Globus pallidus (tissue), 1 donor: ENCODE measurements at regions not wholly inside any gene's neighbourhood (a gene's known extent, or its start where the extent isn't known, plus 50 kb on each side); places are given as distances from the start of the nearest gene placed in this dataset.
"Not testable (repeated sequence)": the region's sequence is repeated elsewhere in the genome, so short reads cannot be mapped to it uniquely, and the experiment has no call there.

Experiments used
- DNase-seq: peaks from one replicate; pipeline ENCODE4 v3.0.0-alpha.2; 2015; ENCODE audit warnings: low spot score

DNA sequence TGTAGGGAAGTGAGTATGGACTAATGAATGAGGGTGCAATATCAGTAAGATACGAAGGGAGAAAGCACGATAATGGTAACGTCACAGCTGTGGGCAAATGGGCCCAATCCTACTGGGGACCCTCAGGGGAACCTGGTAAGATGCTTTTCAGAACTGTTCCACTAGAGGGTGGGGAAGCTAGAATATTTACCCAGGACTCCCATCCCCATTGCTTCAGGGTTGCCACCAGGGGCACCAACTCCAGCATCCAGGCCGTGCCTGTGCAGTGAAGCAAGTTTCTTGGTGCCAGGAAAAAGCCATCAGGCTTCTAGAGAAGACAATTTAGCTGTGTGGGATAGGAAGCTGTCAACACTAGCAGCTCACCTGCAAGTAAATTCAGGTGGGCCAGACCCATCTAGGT is 409.3 kb downstream of the AGTPBP1 start:
- DNase-seq: peak; percentile 11

DNA sequence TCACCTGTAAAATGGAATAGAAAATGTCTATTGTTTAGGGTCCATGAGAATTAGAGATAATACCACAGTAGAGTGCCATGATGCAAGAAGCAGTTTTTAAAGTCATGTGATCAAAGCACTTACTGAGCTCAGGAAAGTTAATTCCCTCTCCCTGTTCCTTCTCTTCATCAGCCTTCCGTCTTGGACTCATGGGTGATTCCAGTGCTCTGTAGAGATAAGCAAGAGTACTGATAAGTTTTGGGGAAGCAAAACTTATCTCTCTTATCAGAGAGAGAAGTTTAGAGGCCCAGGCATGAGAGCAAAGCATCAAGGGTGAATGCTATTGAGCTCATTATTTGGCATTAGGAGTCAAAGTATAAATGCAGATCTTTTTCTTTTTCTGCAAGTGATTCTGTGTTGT is 410.1 kb downstream of the AGTPBP1 start:
- DNase-seq: no peak

DNA sequence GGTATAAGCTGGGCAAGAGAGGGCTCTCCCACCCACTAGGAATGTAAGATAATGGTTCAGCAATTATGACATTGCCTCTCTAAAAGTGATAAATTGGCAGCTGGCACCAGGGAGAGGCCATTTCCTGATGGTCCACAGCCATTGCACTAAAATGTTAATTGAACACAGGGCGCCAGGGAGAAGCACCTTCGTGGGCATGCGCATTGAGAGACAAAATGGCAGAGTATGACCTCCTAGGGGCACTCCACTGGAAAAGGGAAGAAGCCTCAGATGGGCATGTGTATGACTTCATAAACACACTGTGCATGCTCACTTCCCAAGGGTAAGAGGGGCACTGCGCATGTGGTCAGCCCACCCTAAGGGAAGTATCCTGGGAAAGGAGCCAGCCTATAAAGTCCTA is 419.2 kb downstream of the AGTPBP1 start:
- no peak for DNase-seq

DNA sequence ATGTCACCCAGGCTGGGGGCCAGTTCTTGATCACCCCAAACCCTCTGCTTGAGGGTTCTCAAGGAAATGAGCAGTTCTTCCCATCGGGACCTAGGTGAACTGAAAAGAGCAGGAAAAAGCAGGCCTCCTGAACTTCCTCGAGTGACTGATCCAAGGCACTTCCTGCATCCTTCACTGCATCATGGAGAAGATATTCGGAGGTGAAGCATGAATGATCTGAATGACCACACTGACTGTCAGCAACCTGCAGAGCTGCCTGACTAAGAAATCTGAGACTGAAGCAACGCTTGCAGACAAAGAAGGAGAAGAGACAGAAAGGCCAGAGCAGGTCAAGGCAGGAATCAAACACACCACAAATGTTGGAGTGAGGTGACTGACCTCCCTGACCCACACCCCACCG is 420.2 kb downstream of the AGTPBP1 start:
- no peak for DNase-seq

DNA sequence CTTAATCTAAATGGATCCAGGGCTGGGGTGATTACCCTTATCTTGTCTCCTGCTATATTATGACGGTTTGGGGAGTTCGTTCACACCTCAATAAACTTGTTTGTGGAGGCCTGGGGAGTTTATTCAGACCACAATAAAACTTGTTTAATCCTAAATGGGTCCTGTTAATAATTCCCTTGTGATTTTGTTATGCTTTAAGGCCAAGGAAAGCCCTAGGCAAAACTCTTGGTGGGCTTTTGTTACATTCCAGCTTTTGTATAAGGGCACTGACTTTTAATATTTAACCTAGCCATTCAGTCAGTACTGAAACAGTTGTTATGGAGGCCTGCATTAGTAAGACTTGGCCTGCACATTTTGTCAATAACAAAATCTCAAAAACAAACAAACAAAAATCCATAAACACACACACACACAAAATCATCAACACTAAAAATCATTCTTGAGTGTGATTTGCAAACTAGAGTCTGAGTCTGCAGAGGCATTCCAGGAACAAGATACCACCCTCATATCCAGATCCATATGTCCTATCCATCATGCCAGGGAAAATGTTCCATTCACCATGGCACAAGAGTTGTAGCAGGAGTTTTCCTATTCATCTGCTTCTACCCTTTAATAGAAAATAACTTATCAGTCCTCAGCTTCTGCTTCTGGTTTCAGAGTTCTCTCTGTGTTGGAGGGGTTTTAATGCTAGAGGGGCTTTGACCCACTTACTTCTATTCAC is 421.7 kb downstream of the AGTPBP1 start:
- no peak for DNase-seq

DNA sequence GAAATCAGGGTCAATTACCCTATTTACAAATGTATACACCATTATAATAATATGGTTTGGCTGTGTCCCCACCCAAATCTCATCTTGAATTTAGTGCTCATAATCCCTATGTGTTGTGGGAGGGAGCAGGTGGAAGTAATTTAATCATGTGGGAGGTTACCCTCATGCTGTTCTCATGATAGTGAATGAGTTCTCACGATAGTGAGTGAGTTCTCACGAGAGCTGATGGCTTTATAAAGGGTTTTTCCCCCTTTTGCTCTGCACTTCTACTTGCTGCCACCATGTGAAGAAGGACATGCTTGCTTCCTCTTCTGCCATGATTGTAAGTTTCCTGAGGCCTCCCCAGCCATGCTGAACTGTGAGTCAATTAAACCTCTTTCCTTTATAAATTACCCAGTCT is 426.2 kb downstream of the AGTPBP1 start:
- not testable (repeated sequence) for DNase-seq

DNA sequence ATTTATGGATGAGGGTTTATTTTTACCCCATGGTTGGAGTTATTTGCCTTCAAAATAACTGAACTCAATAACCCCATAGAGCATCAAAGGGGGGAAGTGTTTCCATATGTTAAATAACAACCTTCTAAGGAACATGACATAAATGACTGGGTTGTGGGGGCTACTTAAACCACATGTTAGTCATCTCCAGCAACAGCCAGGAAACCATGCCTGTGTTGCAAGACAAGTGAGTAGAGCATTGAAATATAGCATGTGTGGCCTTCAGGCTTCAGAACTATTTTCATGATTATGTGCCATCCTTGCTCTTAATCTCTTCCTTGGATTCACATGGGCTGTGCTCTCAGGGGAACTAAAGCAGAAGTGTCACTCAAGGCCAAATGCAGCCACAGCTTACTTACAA is 431.2 kb downstream of the AGTPBP1 start:
- no peak for DNase-seq

DNA sequence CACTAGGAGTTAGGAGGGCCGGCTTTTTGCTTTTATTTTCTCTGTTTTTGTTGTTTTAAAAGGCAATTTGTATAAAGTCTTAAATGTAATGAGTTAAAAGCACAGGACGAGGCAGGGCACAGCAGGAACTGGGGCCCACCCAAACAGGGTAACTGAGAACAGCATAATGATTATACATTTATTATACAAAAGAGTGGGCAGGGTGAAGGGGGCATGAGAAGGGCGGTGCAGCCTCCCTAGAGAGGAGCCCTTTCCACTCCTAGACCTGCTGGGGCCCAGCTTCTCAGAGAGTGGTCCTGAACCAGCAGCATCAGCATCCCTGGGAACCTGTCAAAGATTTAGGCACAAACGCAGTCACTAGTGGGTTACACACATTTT is 438.0 kb downstream of the AGTPBP1 start:
- DNase-seq: no peak

DNA sequence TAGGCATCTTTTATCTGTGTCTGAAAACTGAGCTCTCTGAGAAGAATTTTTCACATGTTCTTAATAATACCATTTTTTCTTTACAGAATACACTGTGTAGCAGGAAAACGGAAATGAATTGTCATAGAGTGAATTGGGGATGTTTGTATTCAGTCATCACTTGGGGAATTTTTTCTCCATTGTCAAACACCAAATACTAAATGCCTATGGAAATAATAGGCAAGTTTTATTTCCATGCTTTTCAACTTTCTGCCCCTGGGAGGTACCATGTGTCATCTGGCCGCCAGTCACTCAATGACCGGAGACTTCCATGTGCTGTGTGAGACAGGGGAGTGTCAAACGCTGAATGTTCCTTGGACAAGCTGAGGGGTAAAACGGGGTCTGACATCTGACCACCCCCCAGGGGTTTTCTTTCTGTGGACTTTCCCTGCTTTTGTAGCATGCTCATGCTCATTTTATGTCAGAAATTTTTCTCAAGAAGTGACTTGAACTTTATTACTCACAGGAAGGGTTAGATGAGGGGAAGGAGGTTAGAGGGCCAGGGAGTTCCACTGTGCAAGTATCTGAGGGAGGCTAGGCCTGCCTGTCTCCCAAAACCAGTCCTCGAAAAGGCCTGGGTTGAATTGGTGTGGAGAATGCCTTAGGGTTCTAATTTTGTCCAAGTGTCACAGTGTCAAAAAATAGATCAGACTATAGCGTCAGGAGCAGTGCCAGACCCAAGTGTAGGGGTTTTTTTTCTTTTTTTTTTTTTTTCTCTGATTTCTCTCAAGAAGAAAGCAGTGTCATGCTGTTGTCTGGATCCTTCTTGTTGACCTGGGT is 438.6 kb downstream of the AGTPBP1 start:
- no peak for DNase-seq

DNA sequence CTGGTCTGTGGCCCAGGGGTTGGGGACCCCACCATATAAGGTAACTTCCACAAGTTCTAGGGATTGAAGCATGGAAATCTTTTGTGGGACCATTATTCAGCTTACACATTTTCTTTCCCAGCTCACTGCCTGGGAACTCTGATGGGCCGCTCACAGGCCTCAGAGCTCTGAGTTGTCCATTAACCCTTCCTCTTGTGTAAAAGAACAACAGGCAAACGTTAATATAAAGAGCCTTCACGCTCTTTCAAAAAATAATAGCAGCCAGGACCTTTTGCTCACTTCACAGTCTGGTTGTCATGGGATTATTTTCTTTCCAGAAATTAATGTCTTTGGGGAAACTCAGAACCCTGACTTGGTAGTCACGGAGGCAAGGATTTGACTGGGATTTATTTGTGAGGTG is 443.3 kb downstream of the AGTPBP1 start:
- DNase-seq: no peak

DNA sequence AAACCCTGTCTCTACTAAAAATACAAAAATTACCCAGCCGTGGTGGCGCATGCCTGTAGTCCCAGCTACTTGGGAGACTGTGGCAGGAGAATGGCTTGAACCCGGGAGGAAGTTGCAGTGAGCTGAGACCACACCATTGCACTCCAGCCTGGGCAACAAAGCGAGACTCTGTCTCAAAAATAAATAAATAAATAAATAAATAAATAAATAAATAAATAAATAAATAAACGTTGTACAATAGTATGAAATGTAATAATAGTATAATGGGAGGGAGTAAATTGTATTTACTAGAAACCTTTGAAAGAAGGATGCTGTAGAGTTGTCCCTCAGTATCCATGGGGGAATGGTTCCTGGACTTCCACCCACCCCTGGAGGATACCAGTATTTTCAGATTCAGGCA is 446.5 kb downstream of the AGTPBP1 start:
- not testable (repeated sequence) for DNase-seq

DNA sequence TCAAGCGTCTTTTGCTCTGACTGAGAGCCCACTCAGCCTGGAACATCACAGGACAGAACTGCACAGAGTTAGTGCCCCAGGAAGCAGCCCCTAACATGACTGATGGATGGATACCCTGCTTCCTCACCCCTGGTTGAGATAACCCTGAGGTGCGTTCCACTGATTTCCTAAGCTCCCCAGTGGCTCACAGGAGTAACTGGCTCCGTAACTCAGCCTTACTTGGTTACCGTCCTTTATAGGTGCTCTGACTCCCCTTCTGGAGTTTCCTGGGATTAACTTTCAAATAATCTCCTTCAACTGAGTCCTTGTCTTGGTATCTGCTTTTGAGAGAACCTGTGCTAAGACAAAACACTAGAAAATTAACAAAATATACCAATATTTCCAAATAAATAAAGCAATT is 449.5 kb downstream of the AGTPBP1 start:
- no peak for DNase-seq

DNA sequence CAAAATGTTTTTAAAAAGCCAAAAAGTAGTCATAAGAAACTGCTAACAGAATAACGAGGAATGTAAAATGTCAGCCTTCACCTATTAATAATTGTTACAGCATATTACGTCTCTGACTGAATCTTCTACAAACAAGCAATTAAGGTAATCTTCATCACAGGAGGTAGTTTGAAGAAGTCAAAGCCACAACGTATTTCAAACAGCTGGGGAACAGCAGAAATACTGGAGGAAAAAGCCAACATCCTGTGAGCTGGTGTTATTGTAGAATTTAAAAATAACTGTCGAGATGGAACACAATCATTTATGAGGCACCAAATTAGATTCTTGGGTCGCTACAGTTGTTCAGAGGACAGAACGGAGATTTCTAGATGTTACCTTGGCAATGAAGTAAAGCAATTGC is 450.5 kb downstream of the AGTPBP1 start:
- no peak for DNase-seq

DNA sequence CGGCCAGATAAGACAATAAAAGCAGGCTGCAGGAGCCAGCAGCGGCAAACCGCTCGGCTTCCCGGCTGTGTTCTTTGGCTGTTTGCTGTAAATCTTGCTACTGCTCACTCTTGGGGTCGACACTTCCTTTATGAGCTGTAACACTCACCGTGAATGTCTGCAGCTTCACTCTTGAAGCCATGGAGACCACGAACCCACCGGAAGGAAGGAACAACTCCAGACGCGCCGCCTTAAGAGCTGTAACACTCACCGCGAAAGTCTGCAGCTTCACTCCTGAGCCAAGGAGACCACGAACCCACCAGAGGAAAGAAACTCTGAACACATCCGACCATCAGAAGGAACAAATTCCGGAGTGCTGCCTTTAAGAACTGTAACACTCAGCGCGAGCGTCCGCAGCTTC is 451.7 kb downstream of the AGTPBP1 start:
- DNase-seq: no peak

DNA sequence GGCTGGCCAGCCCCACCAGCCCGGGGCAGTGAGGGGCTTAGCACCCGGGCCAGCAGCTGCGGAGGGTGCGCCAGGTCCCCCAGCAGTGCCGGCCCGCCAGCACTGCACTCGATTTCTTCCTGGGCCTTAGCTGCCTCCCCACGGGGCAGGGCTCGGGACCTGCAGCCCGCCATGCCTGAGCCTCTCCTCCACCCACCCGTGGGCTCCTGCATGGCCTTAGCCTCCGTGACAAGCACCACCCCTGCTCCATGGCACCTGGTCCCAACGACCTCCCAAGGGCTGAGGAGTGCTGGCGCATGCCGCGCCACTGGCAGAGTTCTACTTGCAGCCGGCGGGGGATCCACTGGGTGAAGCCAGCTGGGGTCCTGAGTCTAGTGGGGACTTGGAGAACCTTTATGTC is 452.6 kb downstream of the AGTPBP1 start:
- DNase-seq: no peak

DNA sequence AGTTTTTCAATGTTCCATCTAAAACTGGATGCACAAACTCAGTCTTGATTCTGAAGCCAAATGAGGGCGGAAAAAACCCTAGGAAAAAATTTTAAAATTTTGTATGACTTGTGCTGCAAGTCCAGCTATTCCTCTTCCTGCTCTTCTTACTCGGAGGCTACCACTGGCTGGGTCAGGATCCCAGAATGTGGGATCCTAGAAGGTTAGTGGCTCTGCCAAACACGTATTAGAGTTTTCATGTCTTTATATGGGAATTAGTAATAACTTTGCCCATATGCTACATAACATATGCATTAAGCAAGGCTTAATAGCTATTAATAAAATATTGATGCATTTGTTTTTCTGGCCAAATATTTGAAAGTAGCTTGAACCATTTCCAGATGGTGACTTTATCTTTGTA is 458.3 kb downstream of the AGTPBP1 start:
- DNase-seq: no peak

DNA sequence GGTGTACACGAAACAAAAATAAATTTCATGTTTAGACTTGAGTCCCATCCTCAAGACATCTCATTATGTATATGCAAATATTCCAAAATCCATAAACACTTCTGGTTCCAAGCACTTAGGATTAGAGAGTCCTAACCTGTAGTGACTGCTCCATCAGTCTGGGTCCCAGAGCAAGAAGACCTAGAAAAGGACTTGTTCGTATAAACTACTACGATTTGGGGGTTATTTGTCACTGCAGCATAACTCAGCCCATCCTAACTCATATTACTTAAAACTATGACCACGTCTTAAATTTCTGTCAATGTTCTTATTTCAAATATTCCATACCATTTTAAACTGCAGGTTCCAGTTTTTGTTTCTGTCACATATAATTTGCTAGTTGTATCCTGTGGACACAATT is 463.0 kb downstream of the AGTPBP1 start:
- no peak for DNase-seq

DNA sequence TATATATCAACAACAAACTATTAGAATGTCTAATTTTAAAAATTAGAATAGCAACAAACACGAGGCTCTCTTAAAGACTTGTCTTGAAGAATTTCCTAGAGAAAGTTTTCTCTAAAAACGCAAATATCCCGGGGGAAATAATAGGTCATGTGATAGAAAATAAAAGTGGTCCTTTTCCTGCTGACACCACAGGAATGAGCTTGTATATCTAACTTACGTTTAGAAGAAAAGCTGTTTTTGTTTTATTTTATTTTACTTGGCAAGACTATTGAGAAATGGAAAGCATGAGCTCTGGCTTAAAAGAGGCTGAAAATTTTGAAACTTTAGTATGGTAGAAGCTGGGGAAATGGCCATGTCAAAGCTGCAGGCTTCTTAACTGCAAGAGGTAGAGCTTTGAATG is 465.0 kb downstream of the AGTPBP1 start:
- DNase-seq: no peak

DNA sequence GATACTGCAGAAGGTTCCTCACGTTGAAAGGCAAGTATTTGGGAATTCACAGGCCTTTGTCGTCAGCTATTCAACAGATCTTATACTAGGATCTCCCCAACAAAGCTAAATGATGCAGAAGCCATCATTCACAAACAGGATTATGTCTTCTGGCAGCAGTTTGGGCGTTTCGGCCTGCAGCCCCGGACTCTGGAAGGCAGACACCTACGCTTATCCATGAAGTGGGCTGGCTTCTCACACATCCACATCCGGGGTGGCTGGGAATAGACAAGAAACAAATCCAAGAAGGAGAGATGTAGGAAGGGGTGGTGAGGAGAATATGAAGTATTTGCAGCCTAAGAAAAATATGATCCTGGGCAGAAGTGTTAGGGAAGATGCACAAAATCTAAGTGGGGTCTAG is 471.9 kb downstream of the AGTPBP1 start:
- no peak for DNase-seq

DNA sequence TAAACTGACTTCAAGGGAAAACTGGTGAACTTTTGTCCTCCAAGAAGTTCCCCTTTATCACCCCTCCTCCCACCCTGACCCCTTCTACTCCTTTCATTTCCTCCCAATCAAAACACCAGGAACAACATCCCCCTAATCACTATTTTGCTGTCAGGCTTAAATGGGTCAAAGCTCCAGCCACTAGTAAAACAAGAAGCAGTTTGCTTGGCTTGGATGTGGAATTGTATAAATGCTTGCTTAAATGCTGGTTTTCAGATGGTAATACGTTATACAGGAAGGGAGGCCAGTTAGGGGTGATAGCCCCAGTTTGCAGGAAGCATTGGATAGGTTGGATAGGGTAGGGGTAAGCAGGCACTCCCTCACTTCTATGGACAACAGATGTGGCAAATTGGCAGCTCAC is 473.6 kb downstream of the AGTPBP1 start:
- no peak for DNase-seq

DNA sequence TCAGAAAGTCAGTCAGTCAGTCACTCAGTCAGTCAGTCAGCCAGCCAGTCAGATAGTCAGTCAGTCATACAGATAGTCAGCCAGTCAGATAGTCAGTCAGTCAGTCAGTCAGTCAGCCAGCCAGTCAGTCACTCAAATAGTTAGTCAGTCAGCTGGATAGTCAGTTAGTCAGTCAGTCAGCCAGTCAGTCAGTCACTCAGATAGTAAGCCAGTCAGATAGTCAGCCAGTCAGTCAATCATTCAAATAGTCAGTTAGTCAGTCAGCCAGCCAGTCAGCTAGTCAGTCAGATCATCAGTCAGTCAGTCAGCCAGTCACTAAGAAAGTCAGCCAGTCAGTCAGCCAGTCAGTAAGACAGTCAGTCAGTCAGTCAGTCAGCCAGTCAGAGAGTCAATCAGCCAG is 477.1 kb downstream of the AGTPBP1 start:
- DNase-seq: no peak

DNA sequence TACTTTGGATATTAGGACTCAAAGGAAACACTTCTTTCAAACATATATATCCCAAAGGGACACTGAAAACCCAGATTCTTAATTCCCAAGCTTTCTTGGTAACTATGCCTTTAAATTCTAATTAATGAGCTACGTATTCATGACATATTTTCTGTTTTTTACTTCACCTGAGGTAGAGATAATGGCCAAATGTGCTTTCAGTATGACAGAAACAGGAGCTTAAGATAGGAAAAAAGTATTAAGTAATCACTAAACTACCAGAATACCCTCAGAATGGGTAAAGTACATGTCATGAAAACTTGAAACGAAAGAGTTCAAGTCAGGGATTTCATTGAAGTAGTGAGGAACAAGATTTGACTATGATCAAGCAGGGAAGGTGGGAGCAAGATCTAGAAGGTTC is 478.5 kb downstream of the AGTPBP1 start:
- no peak for DNase-seq

DNA sequence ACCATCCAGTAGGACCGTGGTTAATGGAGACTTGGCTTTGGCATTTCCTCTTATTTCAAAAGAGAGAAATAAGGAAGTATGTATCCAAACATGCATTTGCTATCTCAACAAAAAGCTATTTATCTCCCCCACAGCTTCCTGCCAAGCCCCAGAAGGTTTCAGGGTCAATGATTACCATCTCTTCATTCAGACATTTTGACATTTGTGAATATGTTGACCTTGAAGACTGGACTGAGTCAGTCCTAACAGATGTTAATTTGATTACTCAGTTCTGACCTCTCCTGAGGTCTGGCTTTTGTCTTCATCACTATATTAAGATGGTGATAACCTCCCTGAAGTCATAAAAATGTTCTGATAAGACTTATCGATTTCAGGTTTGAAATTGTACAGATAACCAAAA is 479.4 kb downstream of the AGTPBP1 start:
- no peak for DNase-seq
